BE2C (cell line): ENCODE measurements at regions not wholly inside any gene's neighbourhood (a gene's known extent, or its start where the extent isn't known, plus 50 kb on each side); places are given as distances from the start of the nearest gene placed in this dataset.

Experiments used
- DNase-seq: peaks from one replicate; pipeline ENCODE4 v3.0.0-alpha.2; 2020
- H3K27me3 ChIP-seq: fragments of 250-450 bp; sonication (Bioruptor Pico); 2 replicates; pipeline ENCODE4 v1.5.1; 2020; ENCODE audit warnings: mild to moderate bottlenecking
- H3K36me3 ChIP-seq: fragments of 250-450 bp; sonication (Bioruptor Pico); 2 replicates; pipeline ENCODE4 v1.5.1; 2020; ENCODE audit warnings: mild to moderate bottlenecking
- H3K4me1 ChIP-seq: fragments of 250-450 bp; sonication (Bioruptor Pico); 2 replicates; pipeline ENCODE4 v1.5.1; 2020
- H3K4me3 ChIP-seq: 2 replicates; pipeline ENCODE4 v1.5.1; 2011; ENCODE audit warnings: low read depth, low read length
- H3K9me3 ChIP-seq: fragments of 250-450 bp; sonication (Bioruptor Pico); 2 replicates; pipeline ENCODE4 v1.5.1; 2020
- CTCF ChIP-seq: IDR thresholded peaks from 2 replicates; pipeline ENCODE4 v1.5.1; 2012; ENCODE audit warnings: mild to moderate bottlenecking, low read depth, low read length

GRCh38 chr1:5685446-5686040 lies 306.7 kb downstream of the NPHP4 start:
- Histone ChIP-seq H3K9me3 (no peaks in the 10 kb centered on the region), H3K36me3 (no peaks in the 10 kb centered on the region), H3K4me3 (no peak overlapping the region), H3K4me1 (no peaks in the 10 kb centered on the region), H3K27me3 (no peaks in the 10 kb centered on the region)
- no peak for DNase-seq
- TF ChIP-seq CTCF: no peak

- H3K36me3 ChIP-seq: no peaks in the 10 kb centered on the region
- no peak overlapping the region for H3K4me3 ChIP-seq
- H3K27me3 ChIP-seq: no peaks in the 10 kb centered on the region
- no peaks in the 10 kb centered on the region for H3K9me3 ChIP-seq
- no peak for TF ChIP-seq CTCF
- H3K4me1 ChIP-seq: no peaks in the 10 kb centered on the region
- no peak for DNase-seq
These were observed 307.4 kb downstream of the NPHP4 start for GRCh38 chr1:5684791-5685190.

- Histone ChIP-seq H3K4me3 (no peak overlapping the region), H3K9me3 (no peaks in the 10 kb centered on the region), H3K4me1 (no peaks in the 10 kb centered on the region), H3K36me3 (no peaks in the 10 kb centered on the region), H3K27me3 (no peaks in the 10 kb centered on the region)
- no peak for DNase-seq
- TF ChIP-seq CTCF: no peak
These were observed 308.8 kb downstream of the NPHP4 start for GRCh38 chr1:5683446-5683845.

GRCh38 chr1:5682626-5683225 lies 309.5 kb downstream of the NPHP4 start:
- DNase-seq: no peak
- H3K4me3 ChIP-seq: no peak overlapping the region
- no peaks in the 10 kb centered on the region for H3K4me1 ChIP-seq
- H3K9me3 ChIP-seq: no peaks in the 10 kb centered on the region
- TF ChIP-seq CTCF: no peak
- no peaks in the 10 kb centered on the region for H3K36me3 ChIP-seq
- H3K27me3 ChIP-seq: no peaks in the 10 kb centered on the region

- H3K9me3 ChIP-seq: no peaks in the 10 kb centered on the region
- TF ChIP-seq CTCF: no peak
- no peak for DNase-seq
These were observed 310.6 kb downstream of the NPHP4 start for GRCh38 chr1:5681654-5682053.

GRCh38 chr1:5680600-5680999 lies 311.6 kb downstream of the NPHP4 start:
- DNase-seq: no peak
- Histone ChIP-seq H3K4me1 (no peaks in the 10 kb centered on the region), H3K36me3 (no peaks in the 10 kb centered on the region), H3K4me3 (no peak overlapping the region), H3K27me3 (no peaks in the 10 kb centered on the region), H3K9me3 (no peaks in the 10 kb centered on the region)
- no peak for TF ChIP-seq CTCF

More at GRCh38 chr1:5681654-5682053, 310.6 kb downstream of the NPHP4 start:
- H3K27me3 ChIP-seq: no peaks in the 10 kb centered on the region
- H3K4me3 ChIP-seq: no peak overlapping the region
- no peaks in the 10 kb centered on the region for H3K4me1 ChIP-seq
- no peaks in the 10 kb centered on the region for H3K36me3 ChIP-seq
